Retinal pigment epithelial cell (primary cell): ENCODE measurements at regions not wholly inside any gene's neighbourhood (a gene's known extent, or its start where the extent isn't known, plus 50 kb on each side); places are given as distances from the start of the nearest gene placed in this dataset.

Experiments
- DNase-seq: peaks from one replicate; pipeline ENCODE4 v3.0.0-alpha.2; 2010; ENCODE audit warnings: low read depth
- H3K4me3 ChIP-seq: 2 replicates; pipeline ENCODE4 v1.5.1; 2011; ENCODE audit warnings: mild to moderate bottlenecking, low read length, control low read depth, moderate library complexity
- CTCF ChIP-seq: conservative IDR thresholded peaks from 2 replicates; pipeline ENCODE4 v1.5.1; 2011; ENCODE audit warnings: low read depth, low read length, control low read depth, inconsistent platforms

- no peak for DNase-seq
Measured at GRCh38 chr12:66921151-66921550, 242.3 kb upstream of the GRIP1 start.

DNA sequence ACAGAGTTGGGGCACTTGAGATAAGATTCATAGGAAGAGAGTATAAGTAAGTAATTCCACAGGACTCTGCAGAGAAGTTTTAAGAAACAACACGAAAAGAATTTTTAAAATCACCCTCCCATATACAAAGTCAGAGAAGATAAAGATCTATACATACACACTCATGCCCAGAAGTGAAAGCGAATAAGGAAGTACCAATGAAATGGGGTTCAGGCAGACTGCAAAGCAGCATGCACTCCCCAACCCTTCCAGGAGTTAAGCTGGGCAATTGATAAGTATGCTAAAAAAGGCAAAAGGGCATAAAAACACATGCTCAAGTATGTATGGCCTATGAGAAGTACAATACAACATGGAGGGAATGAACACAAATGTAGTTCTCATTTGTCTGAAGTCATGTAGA is 246.2 kb upstream of the GRIP1 start:
- no peak for DNase-seq
- H3K4me3 ChIP-seq: no peak overlapping the region
- no peak for TF ChIP-seq CTCF

More at GRCh38 chr12:66921151-66921550, 242.3 kb upstream of the GRIP1 start:
- no peak overlapping the region for H3K4me3 ChIP-seq
- TF ChIP-seq CTCF: no peak

- no peak for TF ChIP-seq CTCF
- no peak overlapping the region for H3K4me3 ChIP-seq
- no peak for DNase-seq
Measured at GRCh38 chr12:66929121-66929520, 250.2 kb upstream of the GRIP1 start.

- H3K4me3 ChIP-seq: no peak overlapping the region
- TF ChIP-seq CTCF: no peak
- DNase-seq: no peak
Measured at GRCh38 chr12:66931091-66931490, 252.2 kb upstream of the GRIP1 start.

- no peak for TF ChIP-seq CTCF
- no peak overlapping the region for H3K4me3 ChIP-seq
- no peak for DNase-seq
Measured at GRCh38 chr12:66932126-66932525, 253.2 kb upstream of the GRIP1 start.

GRCh38 chr12:66934302-66935062 is 255.6 kb upstream of the GRIP1 start:
- H3K4me3 ChIP-seq: no peak overlapping the region
- DNase-seq: no peak
- no peak for TF ChIP-seq CTCF

DNA sequence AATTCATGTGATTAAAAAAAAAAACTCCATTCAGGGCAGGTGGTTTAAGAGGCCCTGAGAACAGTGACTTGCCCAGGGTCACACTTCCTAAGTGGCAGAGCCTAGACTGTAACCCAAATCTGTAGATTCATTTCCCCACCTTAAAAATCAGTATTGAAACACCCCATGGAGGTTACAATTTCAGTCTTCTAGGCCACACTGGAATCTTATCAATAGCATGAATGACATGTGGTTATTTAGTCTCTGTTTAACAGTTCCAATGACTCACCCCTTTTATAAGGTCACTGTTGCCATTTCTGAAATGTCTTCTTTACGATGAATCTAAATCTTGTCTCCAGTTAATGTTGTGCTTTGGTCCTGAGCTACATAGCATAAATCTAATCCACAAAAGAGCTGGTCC is 262.3 kb upstream of the GRIP1 start:
- TF ChIP-seq CTCF: no peak
- no peak for DNase-seq
- H3K4me3 ChIP-seq: no peak overlapping the region
